Lung (tissue), 11 donors: ENCODE measurements at regions not wholly inside any gene's neighbourhood (a gene's known extent, or its start where the extent isn't known, plus 50 kb on each side); places are given as distances from the start of the nearest gene placed in this dataset.

ENCODE experiments used
- ATAC-seq: fragments of 200-7000 bp; cut with Tn5 transposase; one replicate; pipeline ENCODE4 v1.9.1; 2020; ENCODE audit warnings: moderate number of reproducible peaks; ENCODE audit not compliant: insufficient read depth, low FRiP score
- DNase-seq, 3 donors: peaks; one replicate each; pipeline ENCODE4 v3.0.0-alpha.2; 2013 to 2017
- H3K27ac ChIP-seq, 2 donors: one replicate each; pipeline ENCODE4 v1.5.1; 2013; ENCODE audit warnings: mild to moderate bottlenecking in 2 of 2, moderate library complexity in 2 of 2, control low read depth in 1 of 2, inconsistent platforms in 1 of 2, low read depth in 1 of 2, low read length in 1 of 2
- H3K27me3 ChIP-seq, 3 donors: one replicate each; pipeline ENCODE4 v1.5.1; 2013; ENCODE audit warnings: low read length in 2 of 3; ENCODE audit not compliant: control insufficient read depth in 3 of 3, insufficient read depth in 3 of 3
- H3K36me3 ChIP-seq, 4 donors: one replicate each; pipeline ENCODE4 v1.5.1; 2013; ENCODE audit warnings: low read length in 4 of 4, mild to moderate bottlenecking in 1 of 4, moderate library complexity in 1 of 4; ENCODE audit not compliant: control insufficient read depth in 4 of 4, insufficient read depth in 4 of 4
- H3K4me1 ChIP-seq, 5 donors: one replicate each; pipeline ENCODE4 v1.5.1; 2013; ENCODE audit warnings: low read length in 5 of 5, mild to moderate bottlenecking in 2 of 5, moderate library complexity in 1 of 5; ENCODE audit not compliant: control insufficient read depth in 5 of 5, insufficient read depth in 5 of 5
- H3K4me3 ChIP-seq: one replicate; pipeline ENCODE4 v1.5.1; 2013; ENCODE audit warnings: mild to moderate bottlenecking, control low read depth, moderate library complexity
- H3K9ac ChIP-seq, 2 donors: one replicate each; pipeline ENCODE4 v1.5.1; 2013; ENCODE audit warnings: low read length in 2 of 2, control low read depth in 1 of 2; ENCODE audit not compliant: insufficient read depth in 1 of 2
- H3K9me3 ChIP-seq, 4 donors: one replicate each; pipeline ENCODE4 v1.5.1; 2013; ENCODE audit warnings: low read length in 3 of 4, mild to moderate bottlenecking in 1 of 4, moderate library complexity in 1 of 4; ENCODE audit not compliant: control insufficient read depth in 4 of 4, insufficient read depth in 3 of 4
- WGBS, 2 donors: extraction: QIAGEN DNeasy Blood & Tissue Kit; methylation state at CpG; one replicate each; pipeline ENCODE4 v1.1.7; 2013; 5-methylcytosine and 5-hydroxymethylcytosine counted together
- TF ChIP-seq, protein P1 (sequence below): IDR thresholded peaks from 2 replicates; pipeline ENCODE4 v1.5.1; 2012; ENCODE audit warnings: mild to moderate bottlenecking; ENCODE audit errors: control extremely low read depth, extremely low read depth
- donor health status: control.
- donor health status: control.
- donor health status: Bipolar disorder and iron deficiency.
- donor health status: healthy.
- donor health status: DM: yes; HTN: yes; CAD: no.

DNA sequence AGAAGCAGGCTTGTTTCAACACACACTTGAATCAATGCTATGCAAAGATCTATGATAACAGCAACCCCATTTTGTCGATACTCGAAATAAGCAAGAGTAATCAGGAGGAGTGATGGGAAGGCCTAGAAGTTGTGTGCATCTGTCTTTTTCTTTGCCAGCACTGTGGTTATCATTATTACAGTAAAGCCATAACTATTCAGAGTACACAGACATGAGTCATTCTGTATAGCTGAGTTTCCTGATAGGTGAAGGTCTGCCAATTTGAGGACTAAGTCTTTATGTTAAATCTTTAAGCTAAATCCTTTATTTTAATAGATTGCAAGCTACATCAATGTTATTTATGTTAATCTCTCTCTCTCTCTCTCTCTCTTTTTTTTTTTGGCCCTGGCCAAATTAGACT is 1344.4 kb upstream of the CELF4 start:
- no peaks in the 10 kb centered on the region for H3K36me3 ChIP-seq
- ATAC-seq: no peak
- 72 to 87% methylated on average over 2 of the region's 2 CpGs for WGBS, 2 donors

DNA sequence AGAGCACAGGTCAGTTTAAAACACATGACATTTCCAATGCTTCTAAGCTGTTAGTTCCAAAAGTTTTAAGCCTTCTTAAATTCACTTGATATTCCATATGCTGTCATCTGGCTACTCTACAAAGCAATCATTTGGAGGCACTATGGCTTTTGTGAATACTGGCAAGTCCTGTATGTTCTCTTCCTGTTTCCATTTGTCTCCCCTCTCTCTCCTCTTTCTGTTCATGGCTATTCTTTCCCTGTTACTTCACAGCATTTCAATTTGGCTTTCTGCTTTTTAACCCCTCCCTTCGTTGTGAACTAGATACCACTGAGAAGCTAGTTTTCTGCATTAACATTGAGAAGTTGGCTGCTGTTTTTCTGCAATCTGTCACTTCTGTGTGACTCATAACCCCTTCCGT is 1337.2 kb upstream of the CELF4 start:
- H3K27ac ChIP-seq: no peak overlapping the region
- no peaks in the 10 kb centered on the region for H3K27me3 ChIP-seq
- 61 to 79% methylated on average over 2 of the region's 2 CpGs for WGBS, 2 donors
- no peak overlapping the region for H3K9ac ChIP-seq
- DNase-seq: peak in 2 of 3 donors; percentile 43 to 65
- TF ChIP-seq, protein P1, sequence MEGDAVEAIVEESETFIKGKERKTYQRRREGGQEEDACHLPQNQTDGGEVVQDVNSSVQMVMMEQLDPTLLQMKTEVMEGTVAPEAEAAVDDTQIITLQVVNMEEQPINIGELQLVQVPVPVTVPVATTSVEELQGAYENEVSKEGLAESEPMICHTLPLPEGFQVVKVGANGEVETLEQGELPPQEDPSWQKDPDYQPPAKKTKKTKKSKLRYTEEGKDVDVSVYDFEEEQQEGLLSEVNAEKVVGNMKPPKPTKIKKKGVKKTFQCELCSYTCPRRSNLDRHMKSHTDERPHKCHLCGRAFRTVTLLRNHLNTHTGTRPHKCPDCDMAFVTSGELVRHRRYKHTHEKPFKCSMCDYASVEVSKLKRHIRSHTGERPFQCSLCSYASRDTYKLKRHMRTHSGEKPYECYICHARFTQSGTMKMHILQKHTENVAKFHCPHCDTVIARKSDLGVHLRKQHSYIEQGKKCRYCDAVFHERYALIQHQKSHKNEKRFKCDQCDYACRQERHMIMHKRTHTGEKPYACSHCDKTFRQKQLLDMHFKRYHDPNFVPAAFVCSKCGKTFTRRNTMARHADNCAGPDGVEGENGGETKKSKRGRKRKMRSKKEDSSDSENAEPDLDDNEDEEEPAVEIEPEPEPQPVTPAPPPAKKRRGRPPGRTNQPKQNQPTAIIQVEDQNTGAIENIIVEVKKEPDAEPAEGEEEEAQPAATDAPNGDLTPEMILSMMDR: no peak
- ATAC-seq: no peak
- peaks cover 0 to 4% (median 0%) of the 10 kb centered on the region in 5 donors for H3K4me1 ChIP-seq
- H3K9me3 ChIP-seq: peaks cover 0 to 4% (median 0%) of the 10 kb centered on the region in 4 donors
- no peak overlapping the region for H3K4me3 ChIP-seq
- H3K36me3 ChIP-seq: no peaks in the 10 kb centered on the region

More for the DNA sequence above, 1344.4 kb upstream of the CELF4 start:
- no peak overlapping the region for H3K9ac ChIP-seq
- no peak overlapping the region for H3K4me3 ChIP-seq
- no peaks in the 10 kb centered on the region for H3K4me1 ChIP-seq
- H3K27me3 ChIP-seq: no peaks in the 10 kb centered on the region
- no peak overlapping the region for H3K27ac ChIP-seq
- TF ChIP-seq, protein P1: no peak
- DNase-seq: no peak
- H3K9me3 ChIP-seq: no peaks in the 10 kb centered on the region

DNA sequence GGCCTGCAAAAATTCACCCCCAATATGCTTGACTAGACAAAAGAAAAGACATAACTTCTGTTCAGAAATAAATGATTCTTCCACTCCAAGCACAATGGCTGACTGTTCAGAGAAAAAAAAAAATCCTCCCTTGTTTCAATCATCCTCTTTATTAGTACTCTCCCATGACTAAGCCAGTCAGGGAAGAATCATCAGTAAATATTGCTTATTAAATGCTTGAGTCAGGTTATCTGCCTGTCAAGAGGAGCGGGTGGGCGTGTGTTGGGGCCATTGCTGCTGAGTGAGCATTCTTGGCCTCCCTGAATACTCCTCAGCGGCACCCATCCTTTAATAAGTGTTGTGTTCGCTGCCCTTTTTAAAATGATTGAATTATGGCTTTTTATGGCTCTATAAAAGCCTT is 1334.8 kb upstream of the CELF4 start:
- Histone ChIP-seq H3K27me3 (no peaks in the 10 kb centered on the region), H3K4me3 (no peak overlapping the region), H3K4me1 (peaks cover 0 to 4% (median 0%) of the 10 kb centered on the region in 5 donors), H3K36me3 (no peaks in the 10 kb centered on the region), H3K27ac (no peak overlapping the region), H3K9ac (no peak overlapping the region), H3K9me3 (peaks cover 0 to 4% (median 0%) of the 10 kb centered on the region in 4 donors)
- DNase-seq (no peak), ATAC-seq (no peak)
- 56 to 84% methylated on average over 4 of the region's 4 CpGs for WGBS, 2 donors
- TF ChIP-seq, protein P1: no peak

DNA sequence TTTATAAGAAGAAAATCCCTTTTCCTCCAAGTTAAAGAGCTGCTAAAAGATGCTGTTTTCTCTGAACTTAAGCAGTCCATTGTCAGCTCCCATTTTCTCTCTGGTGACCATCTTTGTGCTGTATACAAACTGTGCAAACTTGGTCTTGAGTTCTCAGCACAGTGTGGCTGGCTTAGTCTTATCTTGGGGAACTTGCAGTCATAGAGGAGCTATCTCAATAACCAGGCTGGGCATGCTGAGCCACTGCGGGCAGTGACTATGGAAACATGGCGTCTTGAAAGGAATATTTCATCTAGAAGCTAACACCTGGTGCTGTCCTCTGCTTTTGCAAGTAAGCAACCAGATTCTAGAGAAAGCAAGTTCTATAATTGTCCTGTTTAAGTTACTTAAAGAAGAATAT is 1334.4 kb upstream of the CELF4 start:
- DNase-seq: no peak
- H3K4me1 ChIP-seq: peaks cover 0 to 4% (median 0%) of the 10 kb centered on the region in 5 donors
- no peak overlapping the region for H3K4me3 ChIP-seq
- TF ChIP-seq, protein P1: no peak
- no peak for ATAC-seq
- H3K27me3 ChIP-seq: no peaks in the 10 kb centered on the region
- WGBS, 2 donors: 92% methylated on average over 2 of the region's 2 CpGs
- no peak overlapping the region for H3K9ac ChIP-seq
- H3K36me3 ChIP-seq: no peaks in the 10 kb centered on the region
- peaks cover 0 to 4% (median 0%) of the 10 kb centered on the region in 4 donors for H3K9me3 ChIP-seq
- no peak overlapping the region for H3K27ac ChIP-seq
